GM19023 (cell line): ENCODE measurements at regions not wholly inside any gene's neighbourhood (a gene's known extent, or its start where the extent isn't known, plus 50 kb on each side); places are given as distances from the start of the nearest gene placed in this dataset.
A peak's percentile ranks its signal among the peaks of the same experiment; 100 is the strongest.
"Not testable (repeated sequence)": the region's sequence is repeated elsewhere in the genome, so short reads cannot be mapped to it uniquely, and the experiment has no call there.

Experiments used
- ATAC-seq: cut with Tn5 transposase; IDR thresholded peaks from one replicate; pipeline ENCODE4 v1.9.1; 2021; ENCODE audit warnings: mild to moderate bottlenecking, moderate library complexity; ENCODE audit not compliant: unreplicated experiment

GRCh38 chr1:233435622-233436021, 108.1 kb downstream of the MAP3K21 start:
- ATAC-seq = no peak

GRCh38 chr1:233439721-233440120, 112.2 kb downstream of the MAP3K21 start:
- ATAC-seq = no peak

- ATAC-seq = no peak
These were observed 113.5 kb downstream of the MAP3K21 start for GRCh38 chr1:233440951-233441401.

GRCh38 chr1:233442026-233442780, 114.7 kb downstream of the MAP3K21 start:
- no peak for ATAC-seq

- no peak for ATAC-seq
These were observed 115.7 kb downstream of the MAP3K21 start for GRCh38 chr1:233443040-233443760.

GRCh38 chr1:233444484-233444883, 117.0 kb downstream of the MAP3K21 start:
- no peak for ATAC-seq

- no peak for ATAC-seq
These were observed 118.2 kb downstream of the MAP3K21 start for GRCh38 chr1:233445737-233446136.

- ATAC-seq = no peak
These were observed 119.4 kb downstream of the MAP3K21 start for GRCh38 chr1:233446935-233447334.

- ATAC-seq = no peak
These were observed 120.7 kb downstream of the MAP3K21 start for GRCh38 chr1:233448109-233448689.

- no peak for ATAC-seq
These were observed 125.2 kb downstream of the MAP3K21 start for GRCh38 chr1:233452724-233453123.

- no peak for ATAC-seq
These were observed 126.1 kb downstream of the MAP3K21 start for GRCh38 chr1:233453433-233454200.

- peak; percentile 83 for ATAC-seq
These were observed 132.0 kb downstream of the MAP3K21 start for GRCh38 chr1:233459470-233459945.

- ATAC-seq = peak; percentile 7
These were observed 132.4 kb downstream of the MAP3K21 start for GRCh38 chr1:233459968-233460367.

GRCh38 chr1:233460692-233461091, 133.2 kb downstream of the MAP3K21 start:
- ATAC-seq = no peak

GRCh38 chr1:233461847-233462246, 134.3 kb downstream of the MAP3K21 start:
- ATAC-seq = no peak

GRCh38 chr1:233463333-233463732, 135.8 kb downstream of the MAP3K21 start:
- ATAC-seq = no peak

- ATAC-seq = no peak
These were observed 138.3 kb downstream of the MAP3K21 start for GRCh38 chr1:233465745-233466343.

GRCh38 chr1:233470741-233471499, 143.0 kb upstream of the KCNK1 start:
- ATAC-seq = no peak

GRCh38 chr1:233471851-233472250, 142.1 kb upstream of the KCNK1 start:
- not testable (repeated sequence) for ATAC-seq

- not testable (repeated sequence) for ATAC-seq
These were observed 141.1 kb upstream of the KCNK1 start for GRCh38 chr1:233472796-233473195.
